Keratinocyte (primary cell): ENCODE measurements at regions not wholly inside any gene's neighbourhood (a gene's known extent, or its start where the extent isn't known, plus 50 kb on each side); places are given as distances from the start of the nearest gene placed in this dataset.

Source experiments
- DNase-seq: peaks from one replicate; pipeline ENCODE4 v3.0.0-alpha.2; 2011; ENCODE audit warnings: low read depth, missing footprints, low spot score
- FAIRE-seq: peaks from 2 replicates; lab custom pipeline; 2011; peaks lifted over from hg19 to GRCh38; lab: Jason Lieb, UNC
- H2AFZ ChIP-seq: 2 replicates; pipeline ENCODE4 v1.6.0; 2012; ENCODE audit warnings: low read length, control low read depth, inconsistent platforms; ENCODE audit not compliant: control insufficient read depth
- H3K27ac ChIP-seq: 2 replicates; pipeline ENCODE4 v1.5.1; 2011; ENCODE audit warnings: low read length; ENCODE audit not compliant: control insufficient read depth, insufficient read depth
- H3K27me3 ChIP-seq: 3 replicates; pipeline ENCODE4 v1.6.0; 2011; ENCODE audit warnings: low read length; ENCODE audit not compliant: control insufficient read depth, insufficient read depth; ENCODE audit errors: extremely low read depth
- H3K36me3 ChIP-seq, 2 experiments: 2 replicates in 1 of 2; 3 replicates in 1 of 2; pipeline ENCODE4 v1.5.1; 2011; ENCODE audit warnings: low read length in 2 of 2, mild to moderate bottlenecking in 1 of 2; ENCODE audit not compliant: control insufficient read depth in 2 of 2, insufficient read depth in 2 of 2; ENCODE audit errors: extremely low read depth in 1 of 2
- H3K4me1 ChIP-seq: 3 replicates; pipeline ENCODE4 v1.5.1; 2011; ENCODE audit warnings: low read length; ENCODE audit not compliant: control insufficient read depth, insufficient read depth; ENCODE audit errors: extremely low read depth
- H3K4me2 ChIP-seq: 3 replicates; pipeline ENCODE4 v1.6.0; 2011; ENCODE audit warnings: low read depth, low read length; ENCODE audit not compliant: control insufficient read depth, insufficient read depth; ENCODE audit errors: extremely low read depth
- H3K4me3 ChIP-seq, 3 experiments: fragments of 200-600 bp in 1 of 3; sonication (generic) in 1 of 3; 2 replicates in 2 of 3; 3 replicates in 1 of 3; pipeline ENCODE4 v1.5.1; 2011 to 2016; ENCODE audit warnings: low read length in 3 of 3, mild to moderate bottlenecking in 3 of 3, control low read depth in 2 of 3, inconsistent platforms in 1 of 3, low read depth in 1 of 3, mixed read lengths in 1 of 3, mixed run types in 1 of 3, moderate library complexity in 1 of 3; ENCODE audit not compliant: control insufficient read depth in 2 of 3, insufficient read depth in 2 of 3; ENCODE audit errors: extremely low read depth in 1 of 3
- H3K79me2 ChIP-seq: 2 replicates; pipeline ENCODE4 v1.6.0; 2012; ENCODE audit warnings: low read length; ENCODE audit not compliant: control insufficient read depth, insufficient read depth
- H3K9ac ChIP-seq: 3 replicates; pipeline ENCODE4 v1.6.0; 2011; ENCODE audit warnings: low read length; ENCODE audit not compliant: control insufficient read depth, insufficient read depth; ENCODE audit errors: extremely low read depth
- H3K9me1 ChIP-seq: 3 replicates; pipeline ENCODE4 v1.6.0; 2011; ENCODE audit warnings: low read length; ENCODE audit not compliant: control insufficient read depth, insufficient read depth; ENCODE audit errors: extremely low read depth
- H3K9me3 ChIP-seq: 2 replicates; pipeline ENCODE4 v1.5.1; 2012; ENCODE audit warnings: low read depth, low read length; ENCODE audit not compliant: control insufficient read depth
- H4K20me1 ChIP-seq: 3 replicates; pipeline ENCODE4 v1.6.0; 2011; ENCODE audit warnings: low read length; ENCODE audit not compliant: control insufficient read depth, insufficient read depth; ENCODE audit errors: extremely low read depth
- EZH2 ChIP-seq: IDR thresholded peaks from one replicate; pipeline ENCODE4 v1.6.1; 2012; ENCODE audit warnings: inconsistent platforms, mild to moderate bottlenecking, low read length, moderate library complexity
- dilution Hi-C: fragments of 300-500 bp; cut with MboI; formaldehyde crosslinking; loops from one replicate; pipeline ENCODE4 v1.7.0; 2020; ENCODE audit warnings: low sequenced_read_pairs; ENCODE audit not compliant: extremely low pct_ligation_motif_present
- TF ChIP-seq, protein P1 (sequence below), 3 experiments: IDR thresholded peaks in 1 of 3; conservative IDR thresholded peaks in 1 of 3; optimal IDR thresholded peaks in 1 of 3; 2 replicates in 2 of 3; 3 replicates in 1 of 3; pipeline versions ENCODE3 to v1.5.1; 2011; ENCODE audit warnings: low read length in 3 of 3, mild to moderate bottlenecking in 3 of 3, moderate library complexity in 2 of 3, control low read depth in 1 of 3, inconsistent platforms in 1 of 3; ENCODE audit not compliant: insufficient read depth in 2 of 3; ENCODE audit errors: extremely low read depth in 1 of 3

DNA sequence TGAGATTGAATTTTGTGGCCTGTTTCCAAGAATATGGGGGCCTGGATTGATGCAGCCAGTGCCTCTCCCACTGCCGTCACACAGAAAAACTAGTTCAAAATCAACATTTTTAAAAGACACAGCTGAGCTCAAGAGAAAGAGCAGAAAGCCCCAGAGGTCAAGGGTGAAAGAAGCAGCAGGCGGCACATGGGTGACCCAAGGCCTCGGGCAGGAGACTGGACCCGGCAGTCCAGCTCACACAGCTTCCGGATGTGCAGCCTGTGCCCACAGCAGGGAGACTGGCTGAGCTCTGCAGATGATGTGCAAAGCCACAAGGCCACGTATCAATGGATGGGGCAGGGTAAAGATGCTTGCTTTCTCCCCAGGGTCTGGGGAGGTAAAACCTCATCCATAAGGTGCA, 50.4 kb upstream of the RNF32 start:
- dilution Hi-C loops, result no loop called here
- no peaks in the 10 kb centered on the region for H3K4me1 ChIP-seq
- H3K27me3 ChIP-seq, result no peaks in the 10 kb centered on the region
- no peak overlapping the region for H3K9ac ChIP-seq
- no peaks in the 10 kb centered on the region for H3K36me3 ChIP-seq
- H4K20me1 ChIP-seq, result no peaks in the 10 kb centered on the region
- TF ChIP-seq, protein P1, sequence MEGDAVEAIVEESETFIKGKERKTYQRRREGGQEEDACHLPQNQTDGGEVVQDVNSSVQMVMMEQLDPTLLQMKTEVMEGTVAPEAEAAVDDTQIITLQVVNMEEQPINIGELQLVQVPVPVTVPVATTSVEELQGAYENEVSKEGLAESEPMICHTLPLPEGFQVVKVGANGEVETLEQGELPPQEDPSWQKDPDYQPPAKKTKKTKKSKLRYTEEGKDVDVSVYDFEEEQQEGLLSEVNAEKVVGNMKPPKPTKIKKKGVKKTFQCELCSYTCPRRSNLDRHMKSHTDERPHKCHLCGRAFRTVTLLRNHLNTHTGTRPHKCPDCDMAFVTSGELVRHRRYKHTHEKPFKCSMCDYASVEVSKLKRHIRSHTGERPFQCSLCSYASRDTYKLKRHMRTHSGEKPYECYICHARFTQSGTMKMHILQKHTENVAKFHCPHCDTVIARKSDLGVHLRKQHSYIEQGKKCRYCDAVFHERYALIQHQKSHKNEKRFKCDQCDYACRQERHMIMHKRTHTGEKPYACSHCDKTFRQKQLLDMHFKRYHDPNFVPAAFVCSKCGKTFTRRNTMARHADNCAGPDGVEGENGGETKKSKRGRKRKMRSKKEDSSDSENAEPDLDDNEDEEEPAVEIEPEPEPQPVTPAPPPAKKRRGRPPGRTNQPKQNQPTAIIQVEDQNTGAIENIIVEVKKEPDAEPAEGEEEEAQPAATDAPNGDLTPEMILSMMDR (optimal IDR thresholded peaks at IDR 0.05 in 1 of 3, IDR thresholded peaks at IDR 0.05 in 1 of 3, conservative IDR thresholded peaks at IDR 0.05 in 1 of 3; ENCODE audit: extremely low read depth in 1 of 3, insufficient read depth in 2 of 3, low read length in 3 of 3), result no peak
- no peak for TF ChIP-seq EZH2
- H3K27ac ChIP-seq, result no peak overlapping the region
- no peak for FAIRE-seq
- H3K4me3 ChIP-seq, result no peak overlapping the region
- peaks cover 4% of the 10 kb centered on the region for H3K9me3 ChIP-seq
- no peaks in the 10 kb centered on the region for H3K79me2 ChIP-seq
- H3K4me2 ChIP-seq, result no peak overlapping the region
- DNase-seq, result no peak
- H3K9me1 ChIP-seq, result no peaks in the 10 kb centered on the region
- H2AFZ ChIP-seq, result no peak overlapping the region

DNA sequence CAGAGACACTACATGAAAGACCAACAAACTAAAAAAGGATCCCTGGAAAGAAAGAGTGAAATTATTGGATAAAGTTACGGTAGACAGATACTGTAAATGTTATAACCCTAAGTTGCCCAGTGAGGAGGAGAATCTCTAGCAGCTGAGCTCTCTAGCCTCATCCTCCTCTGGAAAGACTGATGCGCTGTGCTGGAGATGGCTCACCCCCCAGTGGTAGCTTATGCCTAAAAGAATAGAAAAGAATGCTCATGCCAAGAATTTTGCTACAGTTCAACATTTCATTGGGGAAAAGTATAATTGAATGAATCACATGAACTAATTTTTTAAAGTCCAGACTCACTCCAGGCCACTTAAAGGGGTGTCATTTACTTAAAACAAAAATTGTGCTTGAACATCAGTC, 50.8 kb upstream of the RNF32 start:
- H4K20me1 ChIP-seq, result no peaks in the 10 kb centered on the region
- H3K4me1 ChIP-seq, result no peaks in the 10 kb centered on the region
- no peak overlapping the region for H3K27ac ChIP-seq
- H3K9me1 ChIP-seq, result no peaks in the 10 kb centered on the region
- no peak for DNase-seq
- dilution Hi-C loops, result no loop called here
- H3K9ac ChIP-seq, result no peak overlapping the region
- no peaks in the 10 kb centered on the region for H3K27me3 ChIP-seq
- H3K9me3 ChIP-seq, result no peaks in the 10 kb centered on the region
- no peak overlapping the region for H2AFZ ChIP-seq
- no peak overlapping the region for H3K4me3 ChIP-seq
- H3K4me2 ChIP-seq, result no peak overlapping the region
- H3K36me3 ChIP-seq, result no peaks in the 10 kb centered on the region
- H3K79me2 ChIP-seq, result no peaks in the 10 kb centered on the region
- TF ChIP-seq, protein P1 (optimal IDR thresholded peaks at IDR 0.05 in 1 of 3, IDR thresholded peaks at IDR 0.05 in 1 of 3, conservative IDR thresholded peaks at IDR 0.05 in 1 of 3; ENCODE audit: extremely low read depth in 1 of 3, insufficient read depth in 2 of 3, low read length in 3 of 3), result no peak
- no peak for TF ChIP-seq EZH2
- FAIRE-seq, result no peak
